ENCODE measurements at regions not wholly inside any gene's neighbourhood (a gene's known extent, or its start where the extent isn't known, plus 50 kb on each side); places are given as distances from the start of the nearest gene placed in this dataset.

GRCh38 chr13:59398127-59398526 is 765.6 kb downstream of the DIAPH3 start:
- TF ChIP-seq, protein P1, sequence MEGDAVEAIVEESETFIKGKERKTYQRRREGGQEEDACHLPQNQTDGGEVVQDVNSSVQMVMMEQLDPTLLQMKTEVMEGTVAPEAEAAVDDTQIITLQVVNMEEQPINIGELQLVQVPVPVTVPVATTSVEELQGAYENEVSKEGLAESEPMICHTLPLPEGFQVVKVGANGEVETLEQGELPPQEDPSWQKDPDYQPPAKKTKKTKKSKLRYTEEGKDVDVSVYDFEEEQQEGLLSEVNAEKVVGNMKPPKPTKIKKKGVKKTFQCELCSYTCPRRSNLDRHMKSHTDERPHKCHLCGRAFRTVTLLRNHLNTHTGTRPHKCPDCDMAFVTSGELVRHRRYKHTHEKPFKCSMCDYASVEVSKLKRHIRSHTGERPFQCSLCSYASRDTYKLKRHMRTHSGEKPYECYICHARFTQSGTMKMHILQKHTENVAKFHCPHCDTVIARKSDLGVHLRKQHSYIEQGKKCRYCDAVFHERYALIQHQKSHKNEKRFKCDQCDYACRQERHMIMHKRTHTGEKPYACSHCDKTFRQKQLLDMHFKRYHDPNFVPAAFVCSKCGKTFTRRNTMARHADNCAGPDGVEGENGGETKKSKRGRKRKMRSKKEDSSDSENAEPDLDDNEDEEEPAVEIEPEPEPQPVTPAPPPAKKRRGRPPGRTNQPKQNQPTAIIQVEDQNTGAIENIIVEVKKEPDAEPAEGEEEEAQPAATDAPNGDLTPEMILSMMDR (IDR thresholded peaks at IDR 0.05; ENCODE audit: insufficient read depth, low read depth, low read length), result no peak
- no peak for TF ChIP-seq EZH2 (IDR thresholded peaks at IDR 0.05; ENCODE audit: insufficient read depth, low read length)
